ENCODE measurements at regions not wholly inside any gene's neighbourhood (a gene's known extent, or its start where the extent isn't known, plus 50 kb on each side); places are given as distances from the start of the nearest gene placed in this dataset.

DNA sequence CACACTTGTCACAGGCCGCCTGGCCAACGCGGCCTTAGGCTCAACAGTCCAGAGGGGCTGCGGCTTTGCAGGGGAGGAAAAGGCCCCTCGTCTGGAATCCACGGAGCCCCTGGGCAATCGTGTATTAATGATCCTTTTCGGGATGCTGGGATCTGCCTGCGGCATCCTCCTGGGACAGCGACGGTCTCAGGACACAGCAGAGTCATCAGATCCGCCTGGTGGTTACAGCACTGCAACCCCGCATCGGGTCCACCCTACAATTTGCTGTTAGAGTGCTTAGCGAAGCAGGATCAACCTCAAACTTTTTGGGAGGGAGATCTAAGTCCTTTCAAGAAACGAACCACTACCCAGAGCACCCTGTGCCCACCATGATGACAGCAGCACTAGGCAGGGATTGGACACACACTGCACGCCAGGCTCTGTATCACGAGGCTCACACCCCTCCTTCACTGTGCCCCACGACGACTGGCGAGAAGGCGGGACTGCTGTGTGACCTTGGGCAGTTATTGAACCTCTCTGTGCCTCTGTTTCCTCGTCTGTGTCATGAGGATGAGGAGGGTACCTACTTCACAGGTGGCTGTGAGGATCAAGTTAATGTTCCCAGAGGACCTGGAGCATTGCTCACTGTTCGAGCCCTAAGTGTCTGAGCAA, 100.4 kb upstream of the COL5A1 start (continued):
- no peak for TF ChIP-seq ZNF565 (CRISPR knock-in tag; conservative IDR thresholded peaks at IDR 0.05; ENCODE audit: low read depth)
- TF ChIP-seq, protein P1, sequence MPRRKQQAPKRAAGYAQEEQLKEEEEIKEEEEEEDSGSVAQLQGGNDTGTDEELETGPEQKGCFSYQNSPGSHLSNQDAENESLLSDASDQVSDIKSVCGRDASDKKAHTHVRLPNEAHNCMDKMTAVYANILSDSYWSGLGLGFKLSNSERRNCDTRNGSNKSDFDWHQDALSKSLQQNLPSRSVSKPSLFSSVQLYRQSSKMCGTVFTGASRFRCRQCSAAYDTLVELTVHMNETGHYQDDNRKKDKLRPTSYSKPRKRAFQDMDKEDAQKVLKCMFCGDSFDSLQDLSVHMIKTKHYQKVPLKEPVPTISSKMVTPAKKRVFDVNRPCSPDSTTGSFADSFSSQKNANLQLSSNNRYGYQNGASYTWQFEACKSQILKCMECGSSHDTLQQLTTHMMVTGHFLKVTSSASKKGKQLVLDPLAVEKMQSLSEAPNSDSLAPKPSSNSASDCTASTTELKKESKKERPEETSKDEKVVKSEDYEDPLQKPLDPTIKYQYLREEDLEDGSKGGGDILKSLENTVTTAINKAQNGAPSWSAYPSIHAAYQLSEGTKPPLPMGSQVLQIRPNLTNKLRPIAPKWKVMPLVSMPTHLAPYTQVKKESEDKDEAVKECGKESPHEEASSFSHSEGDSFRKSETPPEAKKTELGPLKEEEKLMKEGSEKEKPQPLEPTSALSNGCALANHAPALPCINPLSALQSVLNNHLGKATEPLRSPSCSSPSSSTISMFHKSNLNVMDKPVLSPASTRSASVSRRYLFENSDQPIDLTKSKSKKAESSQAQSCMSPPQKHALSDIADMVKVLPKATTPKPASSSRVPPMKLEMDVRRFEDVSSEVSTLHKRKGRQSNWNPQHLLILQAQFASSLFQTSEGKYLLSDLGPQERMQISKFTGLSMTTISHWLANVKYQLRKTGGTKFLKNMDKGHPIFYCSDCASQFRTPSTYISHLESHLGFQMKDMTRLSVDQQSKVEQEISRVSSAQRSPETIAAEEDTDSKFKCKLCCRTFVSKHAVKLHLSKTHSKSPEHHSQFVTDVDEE (CRISPR knock-in tag; IDR thresholded peaks at IDR 0.05) = no peak
- TF ChIP-seq ZFP30 (CRISPR knock-in tag; IDR thresholded peaks at IDR 0.05) = no peak
- TF ChIP-seq ZNF8 (CRISPR knock-in tag; IDR thresholded peaks at IDR 0.05) = no peak
- no peak for TF ChIP-seq ARNTL (CRISPR knock-in tag; IDR thresholded peaks at IDR 0.05; ENCODE audit: borderline replicate concordance, low read depth)

DNA sequence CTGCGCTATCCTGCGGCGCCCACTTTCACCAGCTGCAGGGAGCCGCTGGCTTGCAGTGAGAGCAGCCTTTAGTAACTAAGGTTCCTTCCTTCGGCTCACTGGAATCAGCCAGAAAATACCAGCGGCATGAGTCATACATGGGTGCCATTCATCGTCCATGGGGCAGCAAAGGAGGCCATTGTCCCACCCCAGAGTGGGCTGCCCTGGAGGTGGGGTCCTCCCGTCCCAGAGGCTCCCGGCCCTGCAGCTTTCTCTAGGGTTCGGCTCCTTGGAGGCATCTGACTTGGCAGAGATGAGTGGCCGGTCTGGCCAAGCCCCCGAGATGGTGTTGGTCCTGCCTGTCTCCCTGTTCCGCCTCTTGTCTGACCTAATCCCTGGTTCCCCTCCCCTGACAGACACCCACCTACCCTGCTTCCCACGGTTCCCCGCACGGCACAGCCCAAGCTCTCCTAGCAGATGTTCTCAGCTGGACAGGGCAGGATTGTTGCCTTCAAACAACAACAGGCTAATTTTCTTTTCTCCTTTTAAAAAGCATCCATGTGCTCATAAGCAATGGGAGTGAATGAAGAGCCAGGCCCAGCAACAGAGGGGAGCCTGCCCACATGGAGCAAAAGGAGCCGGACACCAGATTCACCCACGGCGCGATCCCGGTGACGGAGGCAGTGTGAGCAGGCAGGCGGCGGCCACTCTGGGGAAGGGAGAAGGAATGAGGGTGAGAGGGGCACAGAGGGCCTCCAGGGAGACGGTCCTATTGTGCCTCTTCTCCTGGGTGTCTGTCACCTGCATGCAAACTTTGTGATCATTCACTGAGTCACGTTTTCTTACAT, 97.0 kb upstream of the COL5A1 start:
- no peak for TF ChIP-seq ZFP30 (CRISPR knock-in tag; IDR thresholded peaks at IDR 0.05)
- no peak for TF ChIP-seq ZNF8 (CRISPR knock-in tag; IDR thresholded peaks at IDR 0.05)
- TF ChIP-seq TCF4 (CRISPR knock-in tag; IDR thresholded peaks at IDR 0.05; ENCODE audit: borderline replicate concordance) = no peak
- TF ChIP-seq, protein P2, sequence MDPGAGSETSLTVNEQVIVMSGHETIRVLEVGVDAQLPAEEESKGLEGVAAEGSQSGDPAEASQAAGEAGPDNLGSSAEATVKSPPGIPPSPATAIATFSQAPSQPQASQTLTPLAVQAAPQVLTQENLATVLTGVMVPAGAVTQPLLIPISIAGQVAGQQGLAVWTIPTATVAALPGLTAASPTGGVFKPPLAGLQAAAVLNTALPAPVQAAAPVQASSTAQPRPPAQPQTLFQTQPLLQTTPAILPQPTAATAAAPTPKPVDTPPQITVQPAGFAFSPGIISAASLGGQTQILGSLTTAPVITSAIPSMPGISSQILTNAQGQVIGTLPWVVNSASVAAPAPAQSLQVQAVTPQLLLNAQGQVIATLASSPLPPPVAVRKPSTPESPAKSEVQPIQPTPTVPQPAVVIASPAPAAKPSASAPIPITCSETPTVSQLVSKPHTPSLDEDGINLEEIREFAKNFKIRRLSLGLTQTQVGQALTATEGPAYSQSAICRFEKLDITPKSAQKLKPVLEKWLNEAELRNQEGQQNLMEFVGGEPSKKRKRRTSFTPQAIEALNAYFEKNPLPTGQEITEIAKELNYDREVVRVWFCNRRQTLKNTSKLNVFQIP (CRISPR knock-in tag; IDR thresholded peaks at IDR 0.05; ENCODE audit: borderline replicate concordance, low read depth) = no peak
- TF ChIP-seq PPARA (CRISPR knock-in tag; IDR thresholded peaks at IDR 0.05; ENCODE audit: borderline replicate concordance) = no peak
- TF ChIP-seq ARNTL (CRISPR knock-in tag; IDR thresholded peaks at IDR 0.05; ENCODE audit: borderline replicate concordance, low read depth) = no peak
- TF ChIP-seq RARB (CRISPR knock-in tag; IDR thresholded peaks at IDR 0.05) = no peak
- no peak for TF ChIP-seq ISL1 (CRISPR knock-in tag; IDR thresholded peaks at IDR 0.05)

DNA sequence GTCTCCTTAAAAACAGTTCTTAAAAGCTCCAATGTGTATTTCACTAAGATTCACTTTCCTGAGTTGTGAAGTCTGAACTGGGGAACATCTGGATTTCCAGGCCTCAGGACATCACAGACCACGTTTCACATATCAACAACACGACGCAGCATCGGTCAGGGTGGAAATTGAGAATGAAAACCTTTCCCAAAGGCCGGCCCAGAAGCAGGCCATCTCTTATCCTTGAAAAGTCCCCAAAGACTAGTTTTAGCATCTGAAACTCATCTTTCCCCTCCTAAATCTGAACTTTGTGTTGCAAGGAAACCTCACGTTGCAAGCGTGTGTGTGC, 96.4 kb upstream of the COL5A1 start:
- TF ChIP-seq PPARA (CRISPR knock-in tag; IDR thresholded peaks at IDR 0.05; ENCODE audit: borderline replicate concordance) (no peak), ZNF8 (CRISPR knock-in tag; IDR thresholded peaks at IDR 0.05) (no peak), SNAI2 (CRISPR knock-in tag; IDR thresholded peaks at IDR 0.05) (no peak), RARB (CRISPR knock-in tag; IDR thresholded peaks at IDR 0.05) (no peak), ZNF565 (CRISPR knock-in tag; conservative IDR thresholded peaks at IDR 0.05; ENCODE audit: low read depth) (no peak), ESRRG (CRISPR knock-in tag; IDR thresholded peaks at IDR 0.05) (no peak), TCF4 (CRISPR knock-in tag; IDR thresholded peaks at IDR 0.05; ENCODE audit: borderline replicate concordance) (no peak), ZFP30 (CRISPR knock-in tag; IDR thresholded peaks at IDR 0.05) (no peak), ISL1 (CRISPR knock-in tag; IDR thresholded peaks at IDR 0.05) (no peak), ZFP3 (CRISPR knock-in tag; IDR thresholded peaks at IDR 0.05) (no peak), OSR1 (CRISPR knock-in tag; IDR thresholded peaks at IDR 0.05) (no peak), ARNTL (CRISPR knock-in tag; IDR thresholded peaks at IDR 0.05; ENCODE audit: borderline replicate concordance, low read depth) (no peak)
- TF ChIP-seq, protein P3, sequence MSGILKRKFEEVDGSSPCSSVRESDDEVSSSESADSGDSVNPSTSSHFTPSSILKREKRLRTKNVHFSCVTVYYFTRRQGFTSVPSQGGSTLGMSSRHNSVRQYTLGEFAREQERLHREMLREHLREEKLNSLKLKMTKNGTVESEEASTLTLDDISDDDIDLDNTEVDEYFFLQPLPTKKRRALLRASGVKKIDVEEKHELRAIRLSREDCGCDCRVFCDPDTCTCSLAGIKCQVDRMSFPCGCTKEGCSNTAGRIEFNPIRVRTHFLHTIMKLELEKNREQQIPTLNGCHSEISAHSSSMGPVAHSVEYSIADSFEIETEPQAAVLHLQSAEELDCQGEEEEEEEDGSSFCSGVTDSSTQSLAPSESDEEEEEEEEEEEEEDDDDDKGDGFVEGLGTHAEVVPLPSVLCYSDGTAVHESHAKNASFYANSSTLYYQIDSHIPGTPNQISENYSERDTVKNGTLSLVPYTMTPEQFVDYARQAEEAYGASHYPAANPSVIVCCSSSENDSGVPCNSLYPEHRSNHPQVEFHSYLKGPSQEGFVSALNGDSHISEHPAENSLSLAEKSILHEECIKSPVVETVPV (CRISPR knock-in tag; IDR thresholded peaks at IDR 0.05) = no peak
- TF ChIP-seq, protein P4, sequence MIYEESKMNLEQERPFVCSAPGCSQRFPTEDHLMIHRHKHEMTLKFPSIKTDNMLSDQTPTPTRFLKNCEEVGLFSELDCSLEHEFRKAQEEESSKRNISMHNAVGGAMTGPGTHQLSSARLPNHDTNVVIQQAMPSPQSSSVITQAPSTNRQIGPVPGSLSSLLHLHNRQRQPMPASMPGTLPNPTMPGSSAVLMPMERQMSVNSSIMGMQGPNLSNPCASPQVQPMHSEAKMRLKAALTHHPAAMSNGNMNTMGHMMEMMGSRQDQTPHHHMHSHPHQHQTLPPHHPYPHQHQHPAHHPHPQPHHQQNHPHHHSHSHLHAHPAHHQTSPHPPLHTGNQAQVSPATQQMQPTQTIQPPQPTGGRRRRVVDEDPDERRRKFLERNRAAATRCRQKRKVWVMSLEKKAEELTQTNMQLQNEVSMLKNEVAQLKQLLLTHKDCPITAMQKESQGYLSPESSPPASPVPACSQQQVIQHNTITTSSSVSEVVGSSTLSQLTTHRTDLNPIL (CRISPR knock-in tag; IDR thresholded peaks at IDR 0.05; ENCODE audit: low read depth) = no peak
- TF ChIP-seq, protein P1 (CRISPR knock-in tag; IDR thresholded peaks at IDR 0.05) = no peak
- TF ChIP-seq, protein P5, sequence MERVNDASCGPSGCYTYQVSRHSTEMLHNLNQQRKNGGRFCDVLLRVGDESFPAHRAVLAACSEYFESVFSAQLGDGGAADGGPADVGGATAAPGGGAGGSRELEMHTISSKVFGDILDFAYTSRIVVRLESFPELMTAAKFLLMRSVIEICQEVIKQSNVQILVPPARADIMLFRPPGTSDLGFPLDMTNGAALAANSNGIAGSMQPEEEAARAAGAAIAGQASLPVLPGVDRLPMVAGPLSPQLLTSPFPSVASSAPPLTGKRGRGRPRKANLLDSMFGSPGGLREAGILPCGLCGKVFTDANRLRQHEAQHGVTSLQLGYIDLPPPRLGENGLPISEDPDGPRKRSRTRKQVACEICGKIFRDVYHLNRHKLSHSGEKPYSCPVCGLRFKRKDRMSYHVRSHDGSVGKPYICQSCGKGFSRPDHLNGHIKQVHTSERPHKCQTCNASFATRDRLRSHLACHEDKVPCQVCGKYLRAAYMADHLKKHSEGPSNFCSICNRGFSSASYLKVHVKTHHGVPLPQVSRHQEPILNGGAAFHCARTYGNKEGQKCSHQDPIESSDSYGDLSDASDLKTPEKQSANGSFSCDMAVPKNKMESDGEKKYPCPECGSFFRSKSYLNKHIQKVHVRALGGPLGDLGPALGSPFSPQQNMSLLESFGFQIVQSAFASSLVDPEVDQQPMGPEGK (CRISPR knock-in tag; IDR thresholded peaks at IDR 0.05; ENCODE audit: borderline replicate concordance) = no peak
- TF ChIP-seq, protein P2 (CRISPR knock-in tag; IDR thresholded peaks at IDR 0.05; ENCODE audit: borderline replicate concordance, low read depth) = no peak
- ATAC-seq = no peak

More for the DNA sequence above, 97.0 kb upstream of the COL5A1 start:
- ATAC-seq = peak; percentile 83

All from SK-N-SH treated with all-trans-retinoic acid at 6 μM for 48 hours (cell line).